ENCODE measurements at regions not wholly inside any gene's neighbourhood (a gene's known extent, or its start where the extent isn't known, plus 50 kb on each side); places are given as distances from the start of the nearest gene placed in this dataset.

- peaks cover 0 to 12% (median 0%) of the 10 kb centered on the region in 9 donors for H3K4me1 ChIP-seq
- H3K27me3 ChIP-seq: peaks cover 0 to 4% (median 0%) of the 10 kb centered on the region in 7 donors
- H3K27ac ChIP-seq: no peak overlapping the region
- DNase-seq (no peak), ATAC-seq (no peak)
- H3K4me3 ChIP-seq: no peak overlapping the region
- intact Hi-C loops (cut with DNase I): no loop called here
- TF ChIP-seq CTCF (IDR thresholded peaks at IDR 0.05): no peak
- no peaks in the 10 kb centered on the region for H3K9me3 ChIP-seq
- H3K36me3 ChIP-seq: no peaks in the 10 kb centered on the region
Measured at GRCh38 chr6:133772567-133772966, 116.3 kb upstream of the TCF21 start.

GRCh38 chr6:133773776-133774175 is 115.1 kb upstream of the TCF21 start:
- no peak for DNase-seq
- no peak for TF ChIP-seq CTCF (IDR thresholded peaks at IDR 0.05)
- intact Hi-C loops (cut with DNase I): no loop called here
- WGBS, 2 donors: 72 to 75% methylated on average over 2 of the region's 2 CpGs
- Histone ChIP-seq H3K4me3 (no peak overlapping the region), H3K4me1 (peaks cover 0 to 18% (median 0%) of the 10 kb centered on the region in 9 donors), H3K27ac (peak overlapping the region in 1 of 10 donors; percentile 37), H3K36me3 (no peaks in the 10 kb centered on the region), H3K27me3 (peaks cover 0 to 4% (median 0%) of the 10 kb centered on the region in 7 donors), H3K9me3 (no peaks in the 10 kb centered on the region)
- no peak for ATAC-seq

GRCh38 chr6:133774356-133774755 is 114.6 kb upstream of the TCF21 start:
- Histone ChIP-seq H3K36me3 (no peaks in the 10 kb centered on the region), H3K27me3 (peaks cover 0 to 4% (median 0%) of the 10 kb centered on the region in 7 donors), H3K4me1 (peaks cover 0 to 16% (median 0%) of the 10 kb centered on the region in 9 donors), H3K9me3 (no peaks in the 10 kb centered on the region), H3K27ac (peak overlapping the region in 1 of 10 donors; percentile 37), H3K4me3 (no peak overlapping the region)
- ATAC-seq (no peak), DNase-seq (no peak)
- 92 to 100% methylated on average over 2 of the region's 2 CpGs for WGBS, 2 donors
- no peak for TF ChIP-seq CTCF (IDR thresholded peaks at IDR 0.05)
- intact Hi-C loops (cut with DNase I): no loop called here

- H3K36me3 ChIP-seq: no peaks in the 10 kb centered on the region
- ATAC-seq (peak in 7 of 8 donors; percentile 69 to 83 (median 81)), DNase-seq (peak in 1 of 2 donors; percentile 10)
- H3K27me3 ChIP-seq: no peaks in the 10 kb centered on the region
- no peaks in the 10 kb centered on the region for H3K9me3 ChIP-seq
- 61% methylated on average over 2 of the region's 2 CpGs for WGBS, 2 donors
- peaks cover 0 to 13% (median 0%) of the 10 kb centered on the region in 9 donors for H3K4me1 ChIP-seq
- H3K27ac ChIP-seq: peak overlapping the region in 7 of 10 donors; percentile 17 to 67 (median 21)
- H3K4me3 ChIP-seq: no peak overlapping the region
- intact Hi-C loops (cut with DNase I): no loop called here
- no peak for TF ChIP-seq CTCF (IDR thresholded peaks at IDR 0.05)
Measured at GRCh38 chr6:133778414-133779130, 110.3 kb upstream of the TCF21 start.
